ENCODE measurements at regions not wholly inside any gene's neighbourhood (a gene's known extent, or its start where the extent isn't known, plus 50 kb on each side); places are given as distances from the start of the nearest gene placed in this dataset.
A peak's percentile ranks its signal among the peaks of the same experiment; 100 is the strongest.

- Histone ChIP-seq H3K27ac (no peak overlapping the region), H3K4me3 (no peak overlapping the region), H3K4me1 (no peaks in the 10 kb centered on the region), H3K36me3 (no peaks in the 10 kb centered on the region), H3K9me3 (no peaks in the 10 kb centered on the region), H3K27me3 (no peaks in the 10 kb centered on the region)
- 17 to 33% (median 19%) methylated on average over 2 of the region's 2 CpGs for WGBS, 5 donors
- peak in 1 of 2 donors; percentile 37 for DNase-seq
- TF ChIP-seq POLR2A (IDR thresholded peaks at IDR 0.05) (no peak), CTCF (IDR thresholded peaks at IDR 0.05) (no peak), EP300 (IDR thresholded peaks at IDR 0.05) (no peak), POLR2AphosphoS5 (IDR thresholded peaks at IDR 0.05) (no peak)
- intact Hi-C loops (cut with DNase I; ENCODE audit: low total_unique reads) = no loop called here
Measured at GRCh38 chr2:17162713-17163112, 355.5 kb downstream of the RAD51AP2 start.

- H3K9me3 ChIP-seq = no peaks in the 10 kb centered on the region
- intact Hi-C loops (cut with DNase I; ENCODE audit: low total_unique reads) = no loop called here
- no peak for TF ChIP-seq EP300 (IDR thresholded peaks at IDR 0.05)
- TF ChIP-seq POLR2AphosphoS5 (IDR thresholded peaks at IDR 0.05) = no peak
- TF ChIP-seq CTCF (IDR thresholded peaks at IDR 0.05) = no peak
- no peak for TF ChIP-seq POLR2A (IDR thresholded peaks at IDR 0.05)
- no peaks in the 10 kb centered on the region for H3K4me1 ChIP-seq
- H3K36me3 ChIP-seq = no peaks in the 10 kb centered on the region
- WGBS, 5 donors = 75 to 95% (median 88%) methylated on average over 1 of the region's 1 CpG
- no peak for DNase-seq
- H3K27me3 ChIP-seq = no peaks in the 10 kb centered on the region
- no peak overlapping the region for H3K4me3 ChIP-seq
- H3K27ac ChIP-seq = no peak overlapping the region
Measured at GRCh38 chr2:17160594-17160993, 357.6 kb downstream of the RAD51AP2 start.

GRCh38 chr2:17156086-17156485, 362.2 kb downstream of the RAD51AP2 start:
- Histone ChIP-seq H3K9me3 (no peaks in the 10 kb centered on the region), H3K4me3 (no peak overlapping the region), H3K36me3 (no peaks in the 10 kb centered on the region), H3K27me3 (no peaks in the 10 kb centered on the region), H3K4me1 (no peaks in the 10 kb centered on the region), H3K27ac (no peak overlapping the region)
- no peak for TF ChIP-seq POLR2AphosphoS5 (IDR thresholded peaks at IDR 0.05)
- no peak for TF ChIP-seq POLR2A (IDR thresholded peaks at IDR 0.05)
- no peak for TF ChIP-seq EP300 (IDR thresholded peaks at IDR 0.05)
- TF ChIP-seq CTCF (IDR thresholded peaks at IDR 0.05) = no peak
- intact Hi-C loops (cut with DNase I; ENCODE audit: low total_unique reads) = no loop called here
- DNase-seq = no peak
- WGBS, 5 donors = 62 to 90% (median 88%) methylated on average over 2 of the region's 2 CpGs

- no peak for TF ChIP-seq POLR2AphosphoS5 (IDR thresholded peaks at IDR 0.05)
- intact Hi-C loops (cut with DNase I; ENCODE audit: low total_unique reads) = no loop called here
- WGBS, 5 donors = 76 to 89% (median 81%) methylated on average over 4 of the region's 4 CpGs
Measured at GRCh38 chr2:17149945-17150344, 368.3 kb downstream of the RAD51AP2 start.

GRCh38 chr2:17148407-17149145, 369.7 kb downstream of the RAD51AP2 start:
- Histone ChIP-seq H3K4me1 (no peaks in the 10 kb centered on the region), H3K4me3 (no peak overlapping the region), H3K27ac (no peak overlapping the region), H3K36me3 (no peaks in the 10 kb centered on the region), H3K9me3 (no peaks in the 10 kb centered on the region), H3K27me3 (no peaks in the 10 kb centered on the region)
- intact Hi-C loops (cut with DNase I; ENCODE audit: low total_unique reads) = no loop called here
- 42 to 53% (median 46%) methylated on average over 8 of the region's 8 CpGs for WGBS, 5 donors
- peak; percentile 35 to 52 for DNase-seq
- TF ChIP-seq CTCF (IDR thresholded peaks at IDR 0.05) (peak in 2 of 7 experiments; percentile 5 to 23), EP300 (IDR thresholded peaks at IDR 0.05) (no peak)

More at GRCh38 chr2:17149945-17150344, 368.3 kb downstream of the RAD51AP2 start:
- no peak overlapping the region for H3K27ac ChIP-seq
- H3K9me3 ChIP-seq = no peaks in the 10 kb centered on the region
- DNase-seq = no peak
- no peaks in the 10 kb centered on the region for H3K4me1 ChIP-seq
- H3K36me3 ChIP-seq = no peaks in the 10 kb centered on the region
- H3K27me3 ChIP-seq = no peaks in the 10 kb centered on the region
- no peak overlapping the region for H3K4me3 ChIP-seq

Data from stomach (tissue), 8 donors.